HG03342 (cell line): ENCODE measurements at regions not wholly inside any gene's neighbourhood (a gene's known extent, or its start where the extent isn't known, plus 50 kb on each side); places are given as distances from the start of the nearest gene placed in this dataset.
"Not testable (repeated sequence)": the region's sequence is repeated elsewhere in the genome, so short reads cannot be mapped to it uniquely, and the experiment has no call there.

ENCODE experiments used
- ATAC-seq: cut with Tn5 transposase; IDR thresholded peaks from one replicate; pipeline ENCODE4 v1.9.1; 2021; ENCODE audit warnings: mild to moderate bottlenecking, moderate library complexity; ENCODE audit not compliant: unreplicated experiment

- ATAC-seq = no peak
Measured at GRCh38 chr21:18114810-18115209, 129.8 kb upstream of the CHODL start.

- no peak for ATAC-seq
Measured at GRCh38 chr21:18104802-18105201, 139.8 kb upstream of the CHODL start.

GRCh38 chr21:18096413-18096812 is 148.2 kb upstream of the CHODL start:
- ATAC-seq = not testable (repeated sequence)

GRCh38 chr21:18089786-18090185 is 154.8 kb upstream of the CHODL start:
- ATAC-seq = no peak

- ATAC-seq = no peak
Measured at GRCh38 chr21:18070392-18070791, 174.2 kb upstream of the CHODL start.

- no peak for ATAC-seq
Measured at GRCh38 chr21:18069875-18070274, 174.8 kb upstream of the CHODL start.

GRCh38 chr21:18060402-18060801 is 184.2 kb upstream of the CHODL start:
- ATAC-seq = no peak

- no peak for ATAC-seq
Measured at GRCh38 chr21:18058731-18059398, 185.8 kb upstream of the CHODL start.

- ATAC-seq = no peak
Measured at GRCh38 chr21:18053151-18053550, 191.5 kb upstream of the CHODL start.

GRCh38 chr21:18049461-18049860 is 195.2 kb upstream of the CHODL start:
- ATAC-seq = no peak

- ATAC-seq = no peak
Measured at GRCh38 chr21:18041012-18041411, 203.6 kb upstream of the CHODL start.

- no peak for ATAC-seq
Measured at GRCh38 chr21:18030248-18030647, 211.1 kb upstream of the C21orf91 start.

GRCh38 chr21:18026359-18026758 is 207.2 kb upstream of the C21orf91 start:
- ATAC-seq = no peak

- ATAC-seq = no peak
Measured at GRCh38 chr21:18023711-18024110, 204.6 kb upstream of the C21orf91 start.

GRCh38 chr21:18023157-18023556 is 204.0 kb upstream of the C21orf91 start:
- ATAC-seq = no peak

GRCh38 chr21:18007121-18007520 is 188.0 kb upstream of the C21orf91 start:
- ATAC-seq = no peak

GRCh38 chr21:18006691-18007090 is 187.5 kb upstream of the C21orf91 start:
- no peak for ATAC-seq

- no peak for ATAC-seq
Measured at GRCh38 chr21:18002393-18002792, 183.2 kb upstream of the C21orf91 start.

GRCh38 chr21:18000981-18001686 is 182.0 kb upstream of the C21orf91 start:
- no peak for ATAC-seq

- ATAC-seq = not testable (repeated sequence)
Measured at GRCh38 chr21:17998599-17998998, 179.4 kb upstream of the C21orf91 start.

GRCh38 chr21:17989780-17990179 is 170.6 kb upstream of the C21orf91 start:
- ATAC-seq = no peak

- no peak for ATAC-seq
Measured at GRCh38 chr21:17988102-17988437, 168.9 kb upstream of the C21orf91 start.
